WI38 (cell line): ENCODE measurements at regions not wholly inside any gene's neighbourhood (a gene's known extent, or its start where the extent isn't known, plus 50 kb on each side); places are given as distances from the start of the nearest gene placed in this dataset.

ENCODE experiments used
- H3K4me3 ChIP-seq: 2 replicates; pipeline ENCODE4 v1.5.1; 2011; ENCODE audit warnings: low read depth, mild to moderate bottlenecking, control low read depth, low read length
- TF ChIP-seq, protein P1 (sequence below): IDR thresholded peaks from 2 replicates; pipeline ENCODE4 v1.5.1; 2012; ENCODE audit warnings: low read depth, mild to moderate bottlenecking, control low read depth, low read length

- TF ChIP-seq, protein P1, sequence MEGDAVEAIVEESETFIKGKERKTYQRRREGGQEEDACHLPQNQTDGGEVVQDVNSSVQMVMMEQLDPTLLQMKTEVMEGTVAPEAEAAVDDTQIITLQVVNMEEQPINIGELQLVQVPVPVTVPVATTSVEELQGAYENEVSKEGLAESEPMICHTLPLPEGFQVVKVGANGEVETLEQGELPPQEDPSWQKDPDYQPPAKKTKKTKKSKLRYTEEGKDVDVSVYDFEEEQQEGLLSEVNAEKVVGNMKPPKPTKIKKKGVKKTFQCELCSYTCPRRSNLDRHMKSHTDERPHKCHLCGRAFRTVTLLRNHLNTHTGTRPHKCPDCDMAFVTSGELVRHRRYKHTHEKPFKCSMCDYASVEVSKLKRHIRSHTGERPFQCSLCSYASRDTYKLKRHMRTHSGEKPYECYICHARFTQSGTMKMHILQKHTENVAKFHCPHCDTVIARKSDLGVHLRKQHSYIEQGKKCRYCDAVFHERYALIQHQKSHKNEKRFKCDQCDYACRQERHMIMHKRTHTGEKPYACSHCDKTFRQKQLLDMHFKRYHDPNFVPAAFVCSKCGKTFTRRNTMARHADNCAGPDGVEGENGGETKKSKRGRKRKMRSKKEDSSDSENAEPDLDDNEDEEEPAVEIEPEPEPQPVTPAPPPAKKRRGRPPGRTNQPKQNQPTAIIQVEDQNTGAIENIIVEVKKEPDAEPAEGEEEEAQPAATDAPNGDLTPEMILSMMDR, result no peak
- H3K4me3 ChIP-seq, result no peak overlapping the region
Observed at GRCh38 chr10:44761076-44761475, 150.1 kb upstream of the TMEM72 start.

- TF ChIP-seq, protein P1, result no peak
- no peak overlapping the region for H3K4me3 ChIP-seq
Observed at GRCh38 chr10:44763331-44763730, 147.8 kb upstream of the TMEM72 start.

DNA sequence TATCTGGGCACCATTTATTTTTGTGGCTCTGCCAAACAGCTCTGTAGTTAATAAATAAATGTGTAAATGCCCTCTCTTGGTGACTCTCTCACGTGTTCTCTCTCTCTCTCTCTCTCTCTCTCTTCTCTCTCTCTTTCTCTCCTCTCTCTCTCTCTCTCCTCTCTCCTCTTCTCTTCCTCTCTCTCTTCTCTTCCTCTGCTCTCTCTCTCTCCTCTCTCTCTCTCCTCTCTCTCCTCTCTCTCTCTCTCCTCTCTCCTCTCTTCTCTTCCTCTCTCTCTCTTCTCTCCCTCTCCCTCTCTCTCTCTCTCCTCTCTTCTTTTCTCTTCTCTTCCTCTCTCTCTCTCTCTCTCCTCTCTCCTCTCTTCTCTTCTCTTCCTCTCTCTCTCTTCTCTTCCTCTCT, 145.8 kb upstream of the TMEM72 start:
- no peak overlapping the region for H3K4me3 ChIP-seq
- TF ChIP-seq, protein P1, result no peak

- no peak overlapping the region for H3K4me3 ChIP-seq
- TF ChIP-seq, protein P1, result no peak
Observed at GRCh38 chr10:44766631-44767030, 144.5 kb upstream of the TMEM72 start.

DNA sequence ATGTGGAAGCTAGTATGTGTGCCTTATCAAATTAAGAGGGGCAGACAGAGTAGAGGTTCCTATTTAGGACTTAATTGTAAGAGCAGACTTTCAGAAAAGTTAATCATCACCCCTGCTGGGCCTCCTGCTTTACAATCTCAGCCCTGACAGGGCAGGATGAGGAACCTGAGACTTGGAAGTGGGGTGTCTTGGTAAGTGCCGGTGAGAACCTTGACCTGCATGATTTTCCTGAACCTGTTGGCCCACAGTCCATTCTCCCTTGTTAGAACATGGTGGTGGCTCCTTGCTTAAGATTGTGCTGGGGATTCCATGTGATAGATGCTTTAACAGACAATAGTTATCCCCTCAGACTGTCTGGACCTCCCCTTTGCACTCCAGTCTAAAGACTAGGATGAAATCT, 141.7 kb upstream of the TMEM72 start:
- TF ChIP-seq, protein P1, result no peak
- no peak overlapping the region for H3K4me3 ChIP-seq

DNA sequence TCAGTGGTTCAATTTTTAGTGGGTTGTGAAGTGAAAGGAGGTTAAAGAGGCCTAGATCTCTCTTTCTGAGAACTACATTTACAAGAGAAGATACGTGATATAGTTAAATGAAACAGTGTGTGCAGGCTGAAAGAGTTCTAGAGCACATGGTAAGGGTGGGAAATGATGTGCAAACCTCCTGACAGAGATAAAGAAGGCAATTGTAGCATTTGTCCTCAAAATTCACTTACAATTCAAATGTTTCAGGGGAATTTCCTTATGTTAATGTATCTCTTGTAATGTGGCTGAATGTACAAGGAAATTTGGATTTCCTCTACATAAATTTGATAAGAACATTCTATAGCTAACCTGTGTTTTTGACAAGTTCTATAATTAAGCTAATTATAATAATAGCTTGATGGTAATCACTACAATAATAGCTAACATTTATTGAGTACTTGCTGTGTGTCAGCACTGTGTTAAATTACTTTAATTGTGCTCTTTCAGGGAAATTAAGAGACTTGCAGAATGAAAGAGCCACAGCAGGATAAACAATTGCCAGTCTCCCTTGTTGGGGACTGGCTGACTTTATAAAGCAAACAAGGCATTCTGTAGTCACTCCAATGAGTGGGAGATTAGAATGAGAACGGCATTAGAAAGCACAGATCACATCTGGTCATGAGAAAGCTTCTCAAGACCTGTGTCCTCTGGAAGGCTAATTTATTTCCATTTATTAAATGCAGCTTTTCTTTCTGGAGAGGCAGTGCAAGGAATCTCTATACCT, 139.7 kb upstream of the TMEM72 start:
- no peak overlapping the region for H3K4me3 ChIP-seq
- TF ChIP-seq, protein P1, result no peak

DNA sequence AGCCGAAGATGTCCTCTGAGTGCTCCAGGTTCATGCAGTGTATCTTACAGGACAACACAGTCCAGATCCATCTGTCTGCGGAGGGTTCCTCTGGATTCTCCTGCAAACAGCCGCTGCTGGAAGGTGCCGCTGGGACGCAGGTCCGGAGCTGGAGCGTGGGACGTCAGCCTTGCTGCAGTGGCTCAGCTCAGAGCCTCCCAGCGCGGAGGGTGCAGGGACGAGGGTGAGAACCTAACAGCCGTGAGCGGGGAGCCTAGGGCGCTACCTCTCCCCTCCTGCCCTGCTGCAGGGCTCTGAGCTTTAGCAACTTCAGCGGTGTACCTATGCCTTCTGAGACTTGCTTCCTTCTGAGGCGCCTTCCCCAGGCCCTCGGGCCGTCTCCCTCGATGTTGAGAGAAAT, 137.6 kb upstream of the TMEM72 start:
- TF ChIP-seq, protein P1, result no peak

More for the DNA sequence above, 137.6 kb upstream of the TMEM72 start:
- H3K4me3 ChIP-seq, result no peak overlapping the region
